ENCODE measurements at regions not wholly inside any gene's neighbourhood (a gene's known extent, or its start where the extent isn't known, plus 50 kb on each side); places are given as distances from the start of the nearest gene placed in this dataset.

DNA sequence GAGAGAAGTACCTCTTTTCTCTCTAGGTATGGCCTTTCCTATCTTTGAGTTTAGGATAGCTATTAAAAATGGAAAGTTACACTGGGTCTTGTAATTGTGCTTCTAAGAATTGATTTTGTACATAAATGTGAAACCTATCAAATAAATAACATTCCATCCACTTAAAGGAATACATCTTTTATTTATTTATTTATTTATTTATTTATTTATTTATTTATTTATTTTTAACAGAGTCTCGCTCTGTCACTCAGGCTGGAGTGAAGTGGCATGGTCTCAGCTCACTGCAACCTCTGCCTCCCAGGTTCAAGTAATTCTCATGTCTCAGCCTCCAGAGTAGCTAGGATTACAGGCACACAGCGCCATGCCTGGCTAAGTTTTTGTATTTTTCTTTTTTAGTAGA lies 1114.0 kb upstream of the EEF2KMT start:
- Histone ChIP-seq H4K8ac (ENCODE audit: low read depth in 2 of 2, low read length in 2 of 2) (no peak overlapping the region), H3K9ac (ENCODE audit: low read depth, low read length) (no peak overlapping the region), H2BK5ac (ENCODE audit: low read depth, low read length, poor library complexity, severe bottlenecking) (no peak overlapping the region), H3K27me3 (ENCODE audit: control insufficient read depth, insufficient read depth, low read length) (no peaks in the 10 kb centered on the region), H3K18ac (ENCODE audit: low read depth, low read length) (no peak overlapping the region), H3K4ac (ENCODE audit: low read depth, low read length) (no peak overlapping the region), H3K27ac (ENCODE audit: insufficient read depth, low read length) (no peak overlapping the region), H2BK20ac (ENCODE audit: low read depth, low read length) (no peak overlapping the region), H4K5ac (ENCODE audit: low read depth, low read length) (no peak overlapping the region), H4K91ac (ENCODE audit: insufficient read depth, low read depth, low read length) (no peak overlapping the region), H3K4me2 (ENCODE audit: low read depth, low read length) (no peak overlapping the region), H3K4me3 (ENCODE audit: insufficient read depth, low read depth, low read length) (no peak overlapping the region), H2BK120ac (ENCODE audit: low read depth, low read length) (no peak overlapping the region), H3K9me3 (ENCODE audit: control insufficient read depth, insufficient read depth, low read length) (peaks cover 8% of the 10 kb centered on the region), H3K56ac (ENCODE audit: extremely low read depth, insufficient read depth, low read length) (no peak overlapping the region), H3K4me1 (ENCODE audit: control insufficient read depth, insufficient read depth, low read length) (no peaks in the 10 kb centered on the region), H2BK15ac (ENCODE audit: low read depth, low read length) (no peak overlapping the region), H3K79me1 (ENCODE audit: low read depth in 1 of 2, low read length in 2 of 2) (no peaks in the 10 kb centered on the region), H2AK5ac (ENCODE audit: low read depth, low read length) (no peak overlapping the region), H3K23ac (ENCODE audit: low read depth, low read length) (no peak overlapping the region), H2AK9ac (replicated peaks; ENCODE audit: low read depth, low read length, poor library complexity) (no peak overlapping the region), H3K9me1 (ENCODE audit: insufficient read depth, low read length) (no peaks in the 10 kb centered on the region), H3K14ac (replicated peaks; ENCODE audit: low read depth, low read length) (no peak overlapping the region), H2AFZ (replicated peaks; ENCODE audit: low read length, poor library complexity) (no peak overlapping the region), H4K20me1 (ENCODE audit: insufficient read depth, low read length) (no peaks in the 10 kb centered on the region), H3K36me3 (ENCODE audit: control insufficient read depth, insufficient read depth, low read length) (no peaks in the 10 kb centered on the region)
- no peak for DNase-seq
- TF ChIP-seq, protein P1, sequence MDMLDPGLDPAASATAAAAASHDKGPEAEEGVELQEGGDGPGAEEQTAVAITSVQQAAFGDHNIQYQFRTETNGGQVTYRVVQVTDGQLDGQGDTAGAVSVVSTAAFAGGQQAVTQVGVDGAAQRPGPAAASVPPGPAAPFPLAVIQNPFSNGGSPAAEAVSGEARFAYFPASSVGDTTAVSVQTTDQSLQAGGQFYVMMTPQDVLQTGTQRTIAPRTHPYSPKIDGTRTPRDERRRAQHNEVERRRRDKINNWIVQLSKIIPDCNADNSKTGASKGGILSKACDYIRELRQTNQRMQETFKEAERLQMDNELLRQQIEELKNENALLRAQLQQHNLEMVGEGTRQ (IDR thresholded peaks at IDR 0.05; ENCODE audit: low read depth, low read length), result no peak
- TF ChIP-seq BHLHE40 (IDR thresholded peaks at IDR 0.05; ENCODE audit: low read depth, low read length) (no peak), MAFK (IDR thresholded peaks at IDR 0.05; ENCODE audit: low read depth, low read length) (no peak), SMC3 (IDR thresholded peaks at IDR 0.05; ENCODE audit: low read depth, low read length) (no peak), MAZ (IDR thresholded peaks at IDR 0.05; ENCODE audit: borderline replicate concordance, low read depth, low read length) (no peak), MXI1 (IDR thresholded peaks at IDR 0.05; ENCODE audit: borderline replicate concordance, low read depth, low read length) (no peak), RFX5 (IDR thresholded peaks at IDR 0.05; ENCODE audit: low read depth, low read length) (no peak)
- TF ChIP-seq, protein P2, sequence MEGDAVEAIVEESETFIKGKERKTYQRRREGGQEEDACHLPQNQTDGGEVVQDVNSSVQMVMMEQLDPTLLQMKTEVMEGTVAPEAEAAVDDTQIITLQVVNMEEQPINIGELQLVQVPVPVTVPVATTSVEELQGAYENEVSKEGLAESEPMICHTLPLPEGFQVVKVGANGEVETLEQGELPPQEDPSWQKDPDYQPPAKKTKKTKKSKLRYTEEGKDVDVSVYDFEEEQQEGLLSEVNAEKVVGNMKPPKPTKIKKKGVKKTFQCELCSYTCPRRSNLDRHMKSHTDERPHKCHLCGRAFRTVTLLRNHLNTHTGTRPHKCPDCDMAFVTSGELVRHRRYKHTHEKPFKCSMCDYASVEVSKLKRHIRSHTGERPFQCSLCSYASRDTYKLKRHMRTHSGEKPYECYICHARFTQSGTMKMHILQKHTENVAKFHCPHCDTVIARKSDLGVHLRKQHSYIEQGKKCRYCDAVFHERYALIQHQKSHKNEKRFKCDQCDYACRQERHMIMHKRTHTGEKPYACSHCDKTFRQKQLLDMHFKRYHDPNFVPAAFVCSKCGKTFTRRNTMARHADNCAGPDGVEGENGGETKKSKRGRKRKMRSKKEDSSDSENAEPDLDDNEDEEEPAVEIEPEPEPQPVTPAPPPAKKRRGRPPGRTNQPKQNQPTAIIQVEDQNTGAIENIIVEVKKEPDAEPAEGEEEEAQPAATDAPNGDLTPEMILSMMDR (conservative IDR thresholded peaks at IDR 0.05; ENCODE audit: low read depth, low read length), result no peak
- ChIA-PET CTCF (no interaction called here), POLR2A (ENCODE audit: unreplicated experiment) (no interaction called here)
- intact Hi-C loops (cut with micrococcal nuclease) (no loop called here), in situ Hi-C loops (cut with MboI; ENCODE audit: low sequenced_read_pairs) (no loop called here), dilution Hi-C loops (cut with HindIII; ENCODE audit: low sequenced_read_pairs, unreplicated experiment) (no loop called here)
- WGBS, 2 experiments (ENCODE audit: extremely low coverage in 2 of 2, insufficient read length in 1 of 2), result no CpG with 5 or more reads among the region's 2 CpGs
- ATAC-seq (ENCODE audit: low read depth), result no peak
- BruUV-seq (replicated peaks), result no TSS peak
